Transverse colon (tissue), 4 donors: ENCODE measurements at regions not wholly inside any gene's neighbourhood (a gene's known extent, or its start where the extent isn't known, plus 50 kb on each side); places are given as distances from the start of the nearest gene placed in this dataset.

Experiments used
- DNase-seq: peaks from one replicate; pipeline ENCODE4 v3.0.0-alpha.2; 2019
- H3K27ac ChIP-seq, 4 donors: fragments of 200-600 bp; sonication (generic); 2 replicates each; pipeline ENCODE4 v1.5.1; 2016 to 2018; ENCODE audit warnings: inconsistent platforms in 4 of 4
- H3K27me3 ChIP-seq: fragments of 200-600 bp; sonication (generic); 2 replicates; pipeline ENCODE4 v1.5.1; 2017; ENCODE audit warnings: inconsistent platforms
- H3K36me3 ChIP-seq, 4 donors: fragments of 200-600 bp; sonication (generic); 2 replicates each; pipeline ENCODE4 v1.5.1; 2017 to 2019; ENCODE audit warnings: inconsistent platforms in 4 of 4
- H3K4me1 ChIP-seq, 4 donors: fragments of 200-600 bp; sonication (generic); 2 replicates each; pipeline ENCODE4 v1.5.1; 2017 to 2020; ENCODE audit warnings: inconsistent platforms in 4 of 4
- H3K4me3 ChIP-seq, 4 donors: fragments of 200-600 bp; sonication (generic); 1 replicate in 1 of 4; 2 replicates in 3 of 4; pipeline versions ENCODE4 v1.5.1 to v1.6.1; 2017 to 2019; ENCODE audit warnings: inconsistent platforms in 4 of 4
- H3K9me3 ChIP-seq, 2 donors: fragments of 200-600 bp; sonication (generic); 2 replicates each; pipeline ENCODE4 v1.5.1; 2017 to 2019; ENCODE audit warnings: inconsistent platforms in 2 of 2
- CTCF ChIP-seq, 5 experiments: fragments of 200-600 bp in 3 of 5; fragments of 450-650 bp in 2 of 5; sonication (generic) in 3 of 5; IDR thresholded peaks; 1 replicate in 2 of 5; 2 replicates in 3 of 5; pipeline ENCODE4 v1.5.1; 2016 to 2017; ENCODE audit warnings: antibody characterized with exemption in 5 of 5, inconsistent platforms in 3 of 5, mild to moderate bottlenecking in 2 of 5, moderate library complexity in 1 of 5
- EP300 ChIP-seq: sonication (generic); formaldehyde crosslinking; IDR thresholded peaks from one replicate; pipeline ENCODE4 v1.6.1; 2017; ENCODE audit warnings: antibody characterized with exemption, low read depth
- POLR2A ChIP-seq: fragments of 450-650 bp; IDR thresholded peaks from one replicate; pipeline ENCODE4 v1.6.1; 2016; ENCODE audit warnings: antibody characterized with exemption, mild to moderate bottlenecking, moderate library complexity
- POLR2AphosphoS5 ChIP-seq, 3 donors: sonication (generic); formaldehyde crosslinking; IDR thresholded peaks; one replicate each; pipeline ENCODE4 v1.6.1; 2016; ENCODE audit warnings: antibody characterized with exemption in 3 of 3
- WGBS, 2 donors: methylation state at CpG; one replicate each; pipeline ENCODE4 v1.1.5; 2018; ENCODE audit warnings: low coverage in 1 of 2; 5-methylcytosine and 5-hydroxymethylcytosine counted together
- in situ Hi-C, 4 donors: fragments of 200-750 bp; cut with MboI; loops; one replicate each; pipeline versions ENCODE4 v1.15.0 to v1.15.1; 2017; ENCODE audit warnings: low sequenced_read_pairs in 3 of 4, low pct_ligation_motif_present in 1 of 4, low pct_unique_long_range_greater_than_20kb in 1 of 4
- intact Hi-C: fragments of 100-400 bp; cut with DNase I; formaldehyde crosslinking; loops from one replicate; pipeline ENCODE4 v1.15.1; 2023; ENCODE audit warnings: low total_unique reads

GRCh38 chr6:120157873-120158272 lies 808.3 kb upstream of the MAN1A1 start:
- H3K4me1 ChIP-seq = no peaks in the 10 kb centered on the region
- no peak overlapping the region for H3K27ac ChIP-seq
- in situ Hi-C loops (no loop called here), intact Hi-C loops (no loop called here)
- no peak for DNase-seq
- TF ChIP-seq POLR2A (no peak), CTCF (IDR thresholded peaks at IDR 0.05) (no peak), EP300 (no peak), POLR2AphosphoS5 (IDR thresholded peaks at IDR 0.05) (no peak)
- no peaks in the 10 kb centered on the region for H3K36me3 ChIP-seq
- H3K27me3 ChIP-seq = no peaks in the 10 kb centered on the region
- no peak overlapping the region for H3K4me3 ChIP-seq
- H3K9me3 ChIP-seq = no peaks in the 10 kb centered on the region

GRCh38 chr6:120147071-120147871 lies 797.7 kb upstream of the MAN1A1 start:
- Histone ChIP-seq H3K4me1 (no peaks in the 10 kb centered on the region), H3K36me3 (no peaks in the 10 kb centered on the region), H3K4me3 (no peak overlapping the region), H3K27me3 (no peaks in the 10 kb centered on the region), H3K9me3 (no peaks in the 10 kb centered on the region), H3K27ac (no peak overlapping the region)
- no peak for DNase-seq
- WGBS, 2 donors = 65% methylated on average over 4 of the region's 4 CpGs; no CpG with 5 or more reads in 1 of the 2 donors
- TF ChIP-seq POLR2AphosphoS5 (IDR thresholded peaks at IDR 0.05) (no peak), CTCF (IDR thresholded peaks at IDR 0.05) (no peak)
- intact Hi-C loops (no loop called here), in situ Hi-C loops (no loop called here)

GRCh38 chr6:120141601-120142000 lies 792.0 kb upstream of the MAN1A1 start:
- Histone ChIP-seq H3K27ac (no peak overlapping the region), H3K27me3 (no peaks in the 10 kb centered on the region), H3K9me3 (no peaks in the 10 kb centered on the region), H3K4me1 (no peaks in the 10 kb centered on the region), H3K4me3 (no peak overlapping the region), H3K36me3 (no peaks in the 10 kb centered on the region)
- 72% methylated on average over 5 of the region's 5 CpGs; no CpG with 5 or more reads in 1 of the 2 donors for WGBS, 2 donors
- in situ Hi-C loops = no loop called here
- intact Hi-C loops = no loop called here
- TF ChIP-seq EP300 (no peak), POLR2AphosphoS5 (IDR thresholded peaks at IDR 0.05) (no peak), POLR2A (no peak), CTCF (IDR thresholded peaks at IDR 0.05) (no peak)
- DNase-seq = no peak

- in situ Hi-C loops (no loop called here), intact Hi-C loops (no loop called here)
- H3K27ac ChIP-seq = no peak overlapping the region
- WGBS, 2 donors = 71 to 75% methylated on average over 2 of the region's 2 CpGs
- no peaks in the 10 kb centered on the region for H3K9me3 ChIP-seq
- H3K4me3 ChIP-seq = no peak overlapping the region
- no peaks in the 10 kb centered on the region for H3K4me1 ChIP-seq
- DNase-seq = no peak
- H3K27me3 ChIP-seq = no peaks in the 10 kb centered on the region
- no peaks in the 10 kb centered on the region for H3K36me3 ChIP-seq
- TF ChIP-seq POLR2A (no peak), POLR2AphosphoS5 (IDR thresholded peaks at IDR 0.05) (no peak), EP300 (no peak), CTCF (IDR thresholded peaks at IDR 0.05) (no peak)
These were observed 787.9 kb upstream of the MAN1A1 start for GRCh38 chr6:120137492-120137891.
